K562 (cell line): ENCODE measurements at regions not wholly inside any gene's neighbourhood (a gene's known extent, or its start where the extent isn't known, plus 50 kb on each side); places are given as distances from the start of the nearest gene placed in this dataset.

Experiments used
- ATAC-seq: fragments of 200-7000 bp; cut with Tn5 transposase; 3 replicates; pipeline ENCODE4 v1.9.1; 2020; ENCODE audit warnings: moderate library complexity
- BruUV-seq: library from RNA; stranded (reverse); fragments of 400-500 nt; replicated peaks from 2 replicates; lab custom pipeline; 2021; lab: Mats Ljungman, UMichigan
- CTCF ChIA-PET: fragments of 300-600 bp; formaldehyde crosslinking; extraction: SDS; loops from one replicate; lab custom pipeline; 2021; ENCODE audit warnings: low intra/inter-chr PET ratio; lab: Yijun Ruan, JAX
- POLR2A ChIA-PET: fragments of 300-600, 350-650 bp; sonication (Branson Sonifier 250); formaldehyde crosslinking; extraction: SDS; loops from one replicate; lab custom pipeline; 2021; ENCODE audit warnings: antibody characterized with exemption, inconsistent platforms; lab: Yijun Ruan, JAX
- DNase-seq, 4 experiments: peaks; one replicate each; pipeline versions ENCODE4 v3.0.0 to v3.0.0-alpha.2; 2011 to 2018; ENCODE audit warnings: low spot score in 3 of 4, mixed read lengths in 3 of 4; ENCODE audit errors: extremely low read depth in 1 of 4
- FAIRE-seq: peaks from 2 replicates; lab custom pipeline; 2011; peaks lifted over from hg19 to GRCh38; lab: Jason Lieb, UNC
- H2AFZ ChIP-seq: 2 replicates; pipeline ENCODE4 v1.6.0; 2011; ENCODE audit warnings: low read depth, low read length, control low read depth, inconsistent platforms
- H3K27ac ChIP-seq: fragments of 200-600 bp; 3 replicates; pipeline ENCODE4 v1.8.0; 2011; ENCODE audit warnings: low read depth, mild to moderate bottlenecking, control low read depth, inconsistent platforms, low read length, moderate library complexity, mixed read lengths; ENCODE audit errors: extremely low read depth
- H3K27me3 ChIP-seq, 2 experiments: fragments of 300-600 bp in 1 of 2; 2 replicates in 1 of 2; 3 replicates in 1 of 2; pipeline versions ENCODE4 v1.6.0 to v1.8.0; 2011; ENCODE audit warnings: inconsistent platforms in 2 of 2, low read length in 2 of 2, mild to moderate bottlenecking in 1 of 2, mixed read lengths in 1 of 2, moderate library complexity in 1 of 2; ENCODE audit not compliant: control insufficient read depth in 2 of 2, insufficient read depth in 2 of 2
- H3K36me3 ChIP-seq: fragments of 300-600 bp; 3 replicates; pipeline ENCODE4 v1.8.0; 2011; ENCODE audit warnings: mild to moderate bottlenecking, low read length, inconsistent platforms; ENCODE audit not compliant: control insufficient read depth, insufficient read depth
- H3K4me1 ChIP-seq, 2 experiments: fragments of 200-600 bp in 1 of 2; replicated peaks in 1 of 2; 2 replicates in 1 of 2; 3 replicates in 1 of 2; pipeline versions ENCODE4 v1.5.1 to v1.8.0; 2011; ENCODE audit warnings: inconsistent platforms in 2 of 2, low read length in 2 of 2, mild to moderate bottlenecking in 1 of 2, mixed read lengths in 1 of 2, moderate library complexity in 1 of 2; ENCODE audit not compliant: control insufficient read depth in 2 of 2, insufficient read depth in 2 of 2
- H3K4me2 ChIP-seq: 2 replicates; pipeline ENCODE4 v1.6.1; 2011; ENCODE audit warnings: low read length, control low read depth, inconsistent platforms, mixed read lengths; ENCODE audit not compliant: insufficient read depth
- H3K4me3 ChIP-seq: fragments of 200-600 bp; sonication (generic), shearing (Covaris generic); 2 replicates; pipeline ENCODE4 v1.5.1; 2016; ENCODE audit warnings: control low read depth, inconsistent platforms
- H3K79me2 ChIP-seq: fragments of 200-600 bp; 3 replicates; pipeline ENCODE4 v1.8.0; 2011; ENCODE audit warnings: low read length, inconsistent platforms; ENCODE audit not compliant: control insufficient read depth, insufficient read depth
- H3K9ac ChIP-seq, 2 experiments: 2 replicates each; pipeline versions ENCODE4 v1.6.0 to v1.6.1; 2011; ENCODE audit warnings: low read depth in 2 of 2, low read length in 2 of 2, control low read depth in 1 of 2, inconsistent platforms in 1 of 2, mild to moderate bottlenecking in 1 of 2, mixed read lengths in 1 of 2; ENCODE audit not compliant: insufficient read depth in 1 of 2
- H3K9me1 ChIP-seq: one replicate; pipeline ENCODE4 v1.6.0; 2011; ENCODE audit warnings: inconsistent platforms, mild to moderate bottlenecking, low read length, moderate library complexity; ENCODE audit not compliant: control insufficient read depth, insufficient read depth
- H3K9me3 ChIP-seq: replicated peaks from 2 replicates; pipeline ENCODE4 v1.5.1; 2011; ENCODE audit warnings: low read depth, low read length, inconsistent platforms; ENCODE audit not compliant: control insufficient read depth, insufficient read depth
- H4K20me1 ChIP-seq: replicated peaks from 2 replicates; pipeline ENCODE4 v1.6.1; 2011; ENCODE audit warnings: low read length, inconsistent platforms, mixed read lengths; ENCODE audit not compliant: control insufficient read depth, insufficient read depth
- ATF3 ChIP-seq, 2 experiments: fragments of 450-650 bp in 1 of 2; sonication (generic) in 1 of 2; formaldehyde crosslinking in 1 of 2; IDR thresholded peaks in 1 of 2; conservative IDR thresholded peaks in 1 of 2; 2 replicates each; pipeline versions ENCODE4 v1.6.1 to v1.8.1; 2016 to 2023; ENCODE audit warnings: mild to moderate bottlenecking in 2 of 2, moderate library complexity in 2 of 2, inconsistent platforms in 1 of 2, missing genetic modification reagents in 1 of 2
- CBFA2T2 ChIP-seq: fragments of 450-650 bp; conservative IDR thresholded peaks from 2 replicates; pipeline ENCODE4 v1.6.1; 2017; ENCODE audit warnings: mild to moderate bottlenecking
- FIP1L1 ChIP-seq: fragments of 200-400 bp; formaldehyde crosslinking; IDR thresholded peaks from 2 replicates; pipeline ENCODE4 v1.6.1; 2018; ENCODE audit warnings: mild to moderate bottlenecking, low read depth, low read length; ENCODE audit not compliant: poor library complexity, severe bottlenecking
- FOSL1 ChIP-seq: fragments of 200-800 bp; sonication (Bioruptor generic); conservative IDR thresholded peaks from 2 replicates; pipeline ENCODE4 v1.6.1; 2016; ENCODE audit warnings: missing genetic modification characterization, missing compliant biosample characterization
- ID3 ChIP-seq, 2 experiments: fragments of 250-450 bp in 1 of 2; fragments of 450-650 bp in 1 of 2; sonication (Bioruptor Pico) in 1 of 2; IDR thresholded peaks; 2 replicates each; pipeline versions ENCODE4 v1.6.1 to v1.8.0; 2016 to 2021; ENCODE audit warnings: mild to moderate bottlenecking in 2 of 2, moderate library complexity in 2 of 2, missing compliant biosample characterization in 1 of 2, missing genetic modification characterization in 1 of 2
- KAT8 ChIP-seq: fragments of 450-650 bp; IDR thresholded peaks from 2 replicates; pipeline ENCODE4 v1.6.1; 2016; ENCODE audit warnings: low read depth, mild to moderate bottlenecking
- MCM5 ChIP-seq: fragments of 450-650 bp; IDR thresholded peaks from 2 replicates; pipeline ENCODE4 v1.6.1; 2016; ENCODE audit warnings: low read depth
- PCBP1 ChIP-seq: fragments of 200-400 bp; formaldehyde crosslinking; IDR thresholded peaks from 2 replicates; pipeline ENCODE4 v1.6.1; 2018; ENCODE audit warnings: mild to moderate bottlenecking, low read depth, low read length; ENCODE audit not compliant: poor library complexity, severe bottlenecking
- PCBP2 ChIP-seq: fragments of 200-400 bp; formaldehyde crosslinking; IDR thresholded peaks from 2 replicates; pipeline ENCODE4 v1.6.1; 2018; ENCODE audit warnings: low read length, low read depth, mild to moderate bottlenecking, moderate library complexity; ENCODE audit not compliant: poor library complexity, severe bottlenecking
- TARDBP ChIP-seq: fragments of 450-650 bp; IDR thresholded peaks from 2 replicates; pipeline ENCODE4 v1.6.1; 2016
- ZNF197 ChIP-seq: fragments of 200-800 bp; sonication (Bioruptor generic); IDR thresholded peaks from 2 replicates; pipeline ENCODE4 v1.6.1; 2016; ENCODE audit warnings: low read depth, missing genetic modification characterization, missing compliant biosample characterization
- WGBS: fragments of 100-300 bp; shearing (Covaris generic); methylation state at CpG from one replicate; pipeline ENCODE4 v1.1.6; 2016; ENCODE audit warnings: low coverage, mixed read lengths; ENCODE audit not compliant: insufficient coverage; ENCODE audit errors: missing lambda C conversion rate; 5-methylcytosine and 5-hydroxymethylcytosine counted together
- in situ Hi-C: fragments of 300-500 bp; cut with MboI; formaldehyde crosslinking; loops from 4 replicates; pipeline ENCODE4 v1.15.0; 2018; ENCODE audit warnings: inconsistent platforms, mixed read lengths
- intact Hi-C: fragments of 100-400 bp; cut with micrococcal nuclease; formaldehyde crosslinking; loops from 2 replicates; pipeline ENCODE4 v1.14.2; 2022
- TF ChIP-seq, protein P1 (sequence below): fragments of 250-450 bp; sonication (Bioruptor Pico); IDR thresholded peaks from 2 replicates; pipeline ENCODE4 v1.8.0; 2021; ENCODE audit warnings: mild to moderate bottlenecking, moderate library complexity

- ChIA-PET CTCF (no interaction called here), POLR2A (interaction anchor here (0.7 to 1.0 kb wide), 3 partner anchors 8 to 1574 kb away, joined by 3 to 5 read pairs (median 3); no protein-coding TSS in a partner anchor)
- Histone ChIP-seq H3K36me3 (no peaks in the 10 kb centered on the region), H3K9me1 (no peaks in the 10 kb centered on the region), H3K9me3 (no peaks in the 10 kb centered on the region), H2AFZ (no peak overlapping the region), H3K9ac (no peak overlapping the region), H3K79me2 (no peaks in the 10 kb centered on the region), H3K4me2 (no peak overlapping the region), H3K27ac (no peak overlapping the region), H4K20me1 (no peaks in the 10 kb centered on the region), H3K4me3 (no peak overlapping the region), H3K27me3 (no peaks in the 10 kb centered on the region), H3K4me1 (no peaks in the 10 kb centered on the region)
- ATAC-seq (no peak), FAIRE-seq (no peak), DNase-seq (no peak)
- in situ Hi-C loops, result no loop called here
- BruUV-seq, result no TSS peak
- intact Hi-C loops, result no loop called here
- WGBS, result 3% methylated on average over 4 of the region's 4 CpGs
- peak; percentile 16; the same call in 1 of the 2 replicates for TF ChIP-seq ATF3 (IDR thresholded peaks at IDR 0.05)
- no peak for TF ChIP-seq ATF3 (CRISPR knock-in tag; conservative IDR thresholded peaks at IDR 0.05)
- TF ChIP-seq FOSL1 (tag), result peak; percentile 78
- no peak for TF ChIP-seq CBFA2T2
These were observed 121.0 kb upstream of the TSPAN2 start for GRCh38 chr1:115210302-115210711.

DNA sequence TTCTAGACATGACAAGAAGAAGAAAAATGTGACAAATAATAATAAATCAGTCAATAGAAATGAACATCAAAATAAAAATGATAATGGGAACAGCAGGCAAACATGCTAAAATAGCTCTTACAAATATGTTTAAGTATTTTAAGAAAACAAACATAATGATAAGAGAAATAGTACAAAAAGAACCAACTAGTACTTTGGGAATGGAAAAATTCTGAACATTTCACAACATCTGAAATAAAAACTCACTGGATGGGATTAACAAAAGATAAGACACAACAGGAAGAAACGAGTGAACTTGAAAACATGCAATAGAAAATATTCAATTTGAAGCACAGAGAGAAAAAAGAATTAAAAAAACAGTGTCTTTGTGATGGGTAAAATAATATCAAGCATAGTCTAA, 115.2 kb upstream of the TSPAN2 start:
- H3K79me2 ChIP-seq, result no peaks in the 10 kb centered on the region
- no peaks in the 10 kb centered on the region for H4K20me1 ChIP-seq
- H3K4me1 ChIP-seq, result no peaks in the 10 kb centered on the region
- DNase-seq (no peak), ATAC-seq (no peak), FAIRE-seq (no peak)
- H3K27ac ChIP-seq, result no peak overlapping the region
- no peaks in the 10 kb centered on the region for H3K27me3 ChIP-seq
- POLR2A ChIA-PET, result interaction anchor here (0.7 to 0.9 kb wide), 2 partner anchors 14 to 15 kb away, joined by 3 read pairs; no protein-coding TSS in a partner anchor
- intact Hi-C loops (no loop called here), in situ Hi-C loops (no loop called here)
- H3K9ac ChIP-seq, result no peak overlapping the region
- H3K9me1 ChIP-seq, result no peaks in the 10 kb centered on the region
- CTCF ChIA-PET, result no interaction called here
- BruUV-seq, result no TSS peak
- no peak overlapping the region for H3K4me3 ChIP-seq
- WGBS, result 0% methylated on average over 1 of the region's 1 CpG
- no peaks in the 10 kb centered on the region for H3K9me3 ChIP-seq
- H2AFZ ChIP-seq, result no peak overlapping the region
- H3K36me3 ChIP-seq, result no peaks in the 10 kb centered on the region
- H3K4me2 ChIP-seq, result no peak overlapping the region
- TF ChIP-seq ZNF197 (no peak), FIP1L1 (no peak), MCM5 (no peak), PCBP2 (no peak), KAT8 (no peak), ID3 (CRISPR knock-in tag; IDR thresholded peaks at IDR 0.05) (no peak), ID3 (tag; IDR thresholded peaks at IDR 0.05) (no peak), TARDBP (no peak), PCBP1 (no peak)
- TF ChIP-seq, protein P1, sequence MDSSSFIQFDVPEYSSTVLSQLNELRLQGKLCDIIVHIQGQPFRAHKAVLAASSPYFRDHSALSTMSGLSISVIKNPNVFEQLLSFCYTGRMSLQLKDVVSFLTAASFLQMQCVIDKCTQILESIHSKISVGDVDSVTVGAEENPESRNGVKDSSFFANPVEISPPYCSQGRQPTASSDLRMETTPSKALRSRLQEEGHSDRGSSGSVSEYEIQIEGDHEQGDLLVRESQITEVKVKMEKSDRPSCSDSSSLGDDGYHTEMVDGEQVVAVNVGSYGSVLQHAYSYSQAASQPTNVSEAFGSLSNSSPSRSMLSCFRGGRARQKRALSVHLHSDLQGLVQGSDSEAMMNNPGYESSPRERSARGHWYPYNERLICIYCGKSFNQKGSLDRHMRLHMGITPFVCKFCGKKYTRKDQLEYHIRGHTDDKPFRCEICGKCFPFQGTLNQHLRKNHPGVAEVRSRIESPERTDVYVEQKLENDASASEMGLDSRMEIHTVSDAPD, result no peak
